Esophagus squamous epithelium (tissue), 5 donors: ENCODE measurements at regions not wholly inside any gene's neighbourhood (a gene's known extent, or its start where the extent isn't known, plus 50 kb on each side); places are given as distances from the start of the nearest gene placed in this dataset.

ENCODE experiments used
- DNase-seq: peaks from one replicate; lab custom pipeline; 2025; lab: John Stamatoyannopoulos, UW
- H3K27ac ChIP-seq, 4 donors: fragments of 200-600 bp; sonication (generic); one replicate each; pipeline ENCODE4 v1.5.1; 2016 to 2019; ENCODE audit warnings: mild to moderate bottlenecking in 1 of 4
- H3K27me3 ChIP-seq, 4 donors: fragments of 200-600 bp; sonication (generic); 1 replicate in 3 of 4; 2 replicates in 1 of 4; pipeline versions ENCODE4 v1.5.1 to v1.6.0; 2017 to 2021; ENCODE audit warnings: antibody characterized with exemption in 1 of 4
- H3K36me3 ChIP-seq, 3 donors: fragments of 200-600 bp; sonication (generic); one replicate each; pipeline ENCODE4 v1.5.1; 2016 to 2019
- H3K4me1 ChIP-seq, 3 donors: fragments of 200-600 bp; sonication (generic); one replicate each; pipeline ENCODE4 v1.5.1; 2017 to 2019
- H3K4me3 ChIP-seq, 4 donors: fragments of 200-600 bp; sonication (generic); 1 replicate in 3 of 4; 2 replicates in 1 of 4; pipeline ENCODE4 v1.5.1; 2016 to 2019; ENCODE audit warnings: mild to moderate bottlenecking in 2 of 4, moderate library complexity in 1 of 4
- H3K9me3 ChIP-seq, 3 donors: fragments of 200-600 bp; sonication (generic); one replicate each; pipeline ENCODE4 v1.5.1; 2016 to 2019
- CTCF ChIP-seq, 6 experiments: fragments of 450-650 bp in 4 of 6; fragments of 200-600 bp in 2 of 6; sonication (generic) in 2 of 6; IDR thresholded peaks; one replicate each; pipeline ENCODE4 v1.5.1; 2016 to 2019; ENCODE audit warnings: antibody characterized with exemption in 6 of 6, mild to moderate bottlenecking in 4 of 6, moderate library complexity in 4 of 6
- POLR2A ChIP-seq, 4 donors: fragments of 450-650 bp; IDR thresholded peaks; one replicate each; pipeline ENCODE4 v1.6.1; 2017; ENCODE audit warnings: antibody characterized with exemption in 4 of 4, mild to moderate bottlenecking in 4 of 4, moderate library complexity in 3 of 4
- WGBS, 2 donors: methylation state at CpG; one replicate each; pipeline ENCODE4 v1.1.5; 2018; 5-methylcytosine and 5-hydroxymethylcytosine counted together
- intact Hi-C: fragments of 100-400 bp; cut with DNase I; formaldehyde crosslinking; loops from one replicate; pipeline ENCODE4 v1.15.0; 2022
- donor health status: DM: yes; HTN: yes; CAD: no.

DNA sequence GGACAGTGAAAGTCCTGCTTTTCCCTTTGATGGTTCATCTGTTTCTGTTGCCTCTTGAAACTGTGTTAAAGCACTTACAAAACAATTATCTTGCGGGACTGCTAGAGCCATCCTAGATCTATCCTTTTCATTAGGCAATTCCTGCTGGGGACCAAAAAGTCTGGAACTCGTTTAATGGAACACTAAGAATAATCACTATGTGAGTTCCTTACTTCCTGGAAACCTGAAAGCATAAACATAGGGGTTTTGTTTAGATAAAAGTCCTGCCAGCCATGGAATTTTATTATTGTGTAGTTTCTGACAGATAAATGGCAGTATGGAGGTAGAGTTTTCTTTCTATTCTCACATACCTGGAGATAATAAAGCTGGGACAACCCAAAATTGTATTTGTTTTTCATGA is 1133.3 kb downstream of the SORCS3 start:
- Histone ChIP-seq H3K36me3 (no peaks in the 10 kb centered on the region), H3K27ac (no peak overlapping the region), H3K4me1 (no peaks in the 10 kb centered on the region), H3K9me3 (no peaks in the 10 kb centered on the region), H3K27me3 (no peaks in the 10 kb centered on the region), H3K4me3 (no peak overlapping the region)
- TF ChIP-seq POLR2A (IDR thresholded peaks at IDR 0.05), result no peak
- TF ChIP-seq CTCF (IDR thresholded peaks at IDR 0.05), result no peak
- no peak for DNase-seq
- 39 to 45% methylated on average over 2 of the region's 2 CpGs for WGBS, 2 donors
- intact Hi-C loops, result no loop called here

DNA sequence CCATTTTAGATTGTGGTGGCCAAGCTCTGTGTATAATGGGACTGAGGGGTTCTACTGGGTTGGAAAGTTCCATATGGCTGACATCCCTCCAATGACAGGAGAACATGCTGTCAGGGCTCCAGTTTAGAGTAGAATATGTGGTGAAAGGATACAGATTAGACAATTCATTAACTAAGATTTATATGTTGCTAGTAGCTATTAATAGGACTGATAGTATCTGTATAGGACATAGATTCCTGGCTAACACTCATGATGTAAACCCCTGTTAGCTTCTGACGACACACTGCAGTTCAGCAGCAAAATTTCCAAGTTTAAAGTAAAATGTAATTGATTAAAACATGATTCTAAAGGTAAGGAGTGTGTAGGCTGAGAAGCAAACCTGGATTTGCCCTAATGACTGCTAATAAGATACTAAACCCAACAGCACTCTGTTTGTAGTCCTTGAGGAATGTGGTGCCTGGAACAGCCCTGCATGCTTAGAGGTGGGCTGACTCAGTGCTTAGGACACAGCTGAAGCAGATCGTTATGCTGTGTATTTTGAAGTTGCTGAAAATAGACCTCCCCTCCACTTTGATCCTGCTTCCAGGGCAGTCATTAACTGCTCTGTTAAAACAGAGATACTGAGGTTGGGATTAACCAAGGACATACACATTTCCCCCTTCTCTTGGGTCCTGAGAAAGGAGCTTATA is 1129.6 kb downstream of the SORCS3 start:
- no peak for DNase-seq
- H3K4me1 ChIP-seq, result no peaks in the 10 kb centered on the region
- WGBS, 2 donors, result 12 to 18% methylated on average over 2 of the region's 2 CpGs
- no peaks in the 10 kb centered on the region for H3K9me3 ChIP-seq
- TF ChIP-seq POLR2A (IDR thresholded peaks at IDR 0.05), result no peak
- TF ChIP-seq CTCF (IDR thresholded peaks at IDR 0.05), result no peak
- H3K27ac ChIP-seq, result no peak overlapping the region
- intact Hi-C loops, result no loop called here
- no peak overlapping the region for H3K4me3 ChIP-seq
- H3K36me3 ChIP-seq, result no peaks in the 10 kb centered on the region
- no peaks in the 10 kb centered on the region for H3K27me3 ChIP-seq

DNA sequence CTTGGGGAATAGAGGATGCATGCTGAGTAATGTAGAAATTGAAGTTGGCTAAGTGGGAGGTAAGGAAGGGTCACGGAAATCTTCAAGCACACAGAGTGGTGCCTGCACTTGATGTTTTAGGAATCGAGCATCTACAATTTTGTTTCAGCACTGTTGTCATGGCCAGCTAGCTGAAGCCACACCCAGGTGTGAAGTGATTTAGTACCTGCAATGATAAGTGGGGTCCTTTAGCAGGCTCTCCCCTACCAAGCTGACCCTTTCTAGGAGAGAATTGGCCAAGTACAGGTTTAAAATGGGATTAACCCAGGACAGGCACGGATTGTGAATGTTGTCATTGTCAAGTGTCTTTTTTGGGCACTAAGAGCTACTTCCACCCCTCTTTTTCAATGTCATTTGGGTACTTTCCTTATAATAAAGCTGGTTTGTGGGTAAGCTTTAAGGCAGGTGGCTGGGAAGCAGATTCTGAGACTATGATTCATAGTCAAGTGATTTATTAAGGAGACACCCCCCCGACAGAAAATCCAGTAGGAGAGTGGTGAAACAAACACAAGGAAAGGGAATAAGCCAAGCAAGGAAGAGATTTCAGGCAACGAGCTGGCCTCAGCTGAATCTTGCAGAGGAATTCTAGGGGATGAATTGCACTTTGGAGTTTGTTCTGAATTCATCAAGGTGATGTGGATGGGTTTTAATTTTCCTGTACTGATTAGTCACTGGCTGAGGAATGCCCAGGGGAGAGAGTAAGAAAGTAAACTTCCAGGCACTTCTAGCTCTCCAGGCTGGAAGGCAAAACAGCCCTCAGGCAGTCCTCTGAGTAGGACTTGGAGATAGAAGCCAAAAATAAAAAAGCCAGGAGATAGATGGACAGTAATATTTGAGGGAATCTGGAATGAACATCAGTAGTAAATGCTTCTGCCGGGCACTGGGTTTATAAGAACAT is 1128.4 kb downstream of the SORCS3 start:
- no peak for TF ChIP-seq CTCF (IDR thresholded peaks at IDR 0.05)
- no peak for TF ChIP-seq POLR2A (IDR thresholded peaks at IDR 0.05)
- Histone ChIP-seq H3K36me3 (no peaks in the 10 kb centered on the region), H3K9me3 (no peaks in the 10 kb centered on the region), H3K4me1 (no peaks in the 10 kb centered on the region), H3K27me3 (no peaks in the 10 kb centered on the region), H3K4me3 (no peak overlapping the region), H3K27ac (no peak overlapping the region)
- DNase-seq, result no peak
- 31 to 35% methylated on average over 6 of the region's 6 CpGs for WGBS, 2 donors
- intact Hi-C loops, result no loop called here

DNA sequence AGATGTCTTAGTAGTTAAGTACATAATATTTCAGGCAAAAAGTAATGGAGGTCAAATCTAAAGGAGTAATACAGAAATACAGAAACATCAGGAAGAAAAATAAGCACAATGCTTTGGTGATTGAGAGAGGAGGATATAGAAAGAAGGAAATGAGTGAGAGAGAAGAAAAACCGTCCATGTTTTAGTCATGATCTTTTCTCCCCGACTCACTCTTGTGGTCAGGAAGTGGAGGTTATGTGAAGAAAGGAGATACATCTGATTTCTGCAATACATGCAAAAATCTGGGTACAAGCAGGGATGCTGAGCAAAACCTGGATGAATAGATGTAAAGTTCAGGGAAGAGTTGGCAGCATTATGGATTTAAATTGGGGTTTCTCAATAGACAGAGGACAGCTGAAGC is 1122.5 kb downstream of the SORCS3 start:
- Histone ChIP-seq H3K27ac (no peak overlapping the region), H3K36me3 (no peaks in the 10 kb centered on the region), H3K4me3 (no peak overlapping the region), H3K27me3 (no peaks in the 10 kb centered on the region), H3K9me3 (no peaks in the 10 kb centered on the region), H3K4me1 (no peaks in the 10 kb centered on the region)
- TF ChIP-seq POLR2A (IDR thresholded peaks at IDR 0.05), result no peak
- TF ChIP-seq CTCF (IDR thresholded peaks at IDR 0.05), result no peak
- intact Hi-C loops, result no loop called here
- no peak for DNase-seq
- 34 to 66% methylated on average over 2 of the region's 2 CpGs for WGBS, 2 donors
